Panc1 (cell line): ENCODE measurements at regions not wholly inside any gene's neighbourhood (a gene's known extent, or its start where the extent isn't known, plus 50 kb on each side); places are given as distances from the start of the nearest gene placed in this dataset.

ENCODE experiments used
- ATAC-seq: fragments of 200-7000 bp; cut with Tn5 transposase; 2 replicates; pipeline ENCODE4 v1.9.1; 2020; ENCODE audit warnings: mild to moderate bottlenecking, moderate library complexity
- BruUV-seq: library from RNA; stranded (reverse); fragments of 400-500 nt; replicated peaks from 2 replicates; lab custom pipeline; 2021; lab: Mats Ljungman, UMichigan
- CTCF ChIA-PET: fragments of 300-600 bp; sonication (Branson Sonifier 250); formaldehyde crosslinking; loops from one replicate; lab custom pipeline; 2022; ENCODE audit warnings: antibody characterized with exemption; lab: Charles Lee
- POLR2A ChIA-PET: fragments of 300-600 bp; sonication (Branson Sonifier 250); formaldehyde crosslinking; loops from one replicate; lab custom pipeline; 2022; ENCODE audit warnings: antibody characterized with exemption; lab: Charles Lee
- DNase-seq: peaks from one replicate; pipeline ENCODE4 v3.0.0-alpha.2; 2010; ENCODE audit warnings: low read depth, low spot score
- H3K27ac ChIP-seq: 2 replicates; pipeline ENCODE4 v1.5.1; 2011; ENCODE audit warnings: mild to moderate bottlenecking, low read length, inconsistent platforms
- H3K27me3 ChIP-seq: fragments of 200-500 bp; sonication (Bioruptor generic); 2 replicates; pipeline ENCODE4 v1.6.0; 2014; ENCODE audit warnings: low read length, inconsistent platforms; ENCODE audit not compliant: control insufficient read depth, insufficient read depth
- H3K36me3 ChIP-seq: fragments of 200-500 bp; sonication (Bioruptor generic); 2 replicates; pipeline ENCODE4 v1.5.1; 2014; ENCODE audit warnings: inconsistent platforms, mild to moderate bottlenecking, low read length, moderate library complexity; ENCODE audit not compliant: control insufficient read depth, insufficient read depth
- H3K4me1 ChIP-seq: 2 replicates; pipeline ENCODE4 v1.5.1; 2011; ENCODE audit warnings: inconsistent platforms, mild to moderate bottlenecking, low read length, moderate library complexity; ENCODE audit not compliant: control insufficient read depth, insufficient read depth
- H3K4me3 ChIP-seq, 2 experiments: 2 replicates each; pipeline ENCODE4 v1.5.1; 2011 to 2012; ENCODE audit warnings: low read depth in 2 of 2, low read length in 2 of 2, mild to moderate bottlenecking in 2 of 2, inconsistent platforms in 1 of 2, moderate library complexity in 1 of 2
- H3K9me3 ChIP-seq: fragments of 200-500 bp; sonication (Bioruptor generic); 2 replicates; pipeline ENCODE4 v1.5.1; 2014; ENCODE audit warnings: low read depth, mild to moderate bottlenecking, inconsistent platforms, low read length, moderate library complexity; ENCODE audit not compliant: control insufficient read depth, insufficient read depth
- CTCF ChIP-seq: fragments of 450-650 bp; IDR thresholded peaks from 2 replicates; pipeline ENCODE4 v1.5.1; 2017; ENCODE audit warnings: mild to moderate bottlenecking
- POLR2AphosphoS5 ChIP-seq: IDR thresholded peaks from 2 replicates; pipeline ENCODE4 v1.6.1; 2012; ENCODE audit warnings: mild to moderate bottlenecking, low read depth, low read length, moderate library complexity
- REST ChIP-seq, 2 experiments: IDR thresholded peaks; 2 replicates each; pipeline ENCODE4 v1.6.1; 2011 to 2012; ENCODE audit warnings: low read depth in 2 of 2, control low read depth in 1 of 2, low read length in 1 of 2, mild to moderate bottlenecking in 1 of 2, moderate library complexity in 1 of 2; ENCODE audit not compliant: insufficient read depth in 1 of 2
- SIN3A ChIP-seq: IDR thresholded peaks from 2 replicates; pipeline ENCODE4 v1.6.1; 2012; ENCODE audit warnings: low read depth, mild to moderate bottlenecking, low read length, moderate library complexity, borderline replicate concordance; ENCODE audit not compliant: insufficient read depth
- TCF7L2 ChIP-seq: IDR thresholded peaks from 2 replicates; pipeline ENCODE4 v1.6.1; 2011; ENCODE audit warnings: mild to moderate bottlenecking, low read depth, low read length, inconsistent platforms
- in situ Hi-C: cut with HindIII; loops from 2 replicates; pipeline ENCODE4 v1.10.0; 2016; ENCODE audit warnings: low sequenced_read_pairs, low pct_unique_long_range_greater_than_20kb
- intact Hi-C: fragments of 100-400 bp; cut with micrococcal nuclease; formaldehyde crosslinking; loops from one replicate; pipeline ENCODE4 v1.10.0; 2022; ENCODE audit not compliant: unreplicated experiment

GRCh38 chr16:86751076-86752030 lies 173.0 kb downstream of the FOXL1 start:
- no peaks in the 10 kb centered on the region for H3K4me1 ChIP-seq
- intact Hi-C loops (no loop called here), in situ Hi-C loops (no loop called here)
- no peak overlapping the region for H3K27ac ChIP-seq
- no peak for ATAC-seq
- H3K36me3 ChIP-seq = no peaks in the 10 kb centered on the region
- no peaks in the 10 kb centered on the region for H3K9me3 ChIP-seq
- no TSS peak for BruUV-seq
- ChIA-PET POLR2A (no interaction called here), CTCF (no interaction called here)
- H3K4me3 ChIP-seq = no peak overlapping the region
- no peak for DNase-seq
- TF ChIP-seq SIN3A (no peak), CTCF (no peak), REST (IDR thresholded peaks at IDR 0.05; ENCODE audit: insufficient read depth in 1 of 2, low read depth in 2 of 2, low read length in 1 of 2) (no peak), POLR2AphosphoS5 (no peak), TCF7L2 (no peak)
- H3K27me3 ChIP-seq = no peaks in the 10 kb centered on the region

- in situ Hi-C loops (no loop called here), intact Hi-C loops (no loop called here)
- ATAC-seq (no peak), DNase-seq (no peak)
- H3K4me3 ChIP-seq = no peak overlapping the region
- TF ChIP-seq SIN3A = no peak
- no peak for TF ChIP-seq TCF7L2
- no peak for TF ChIP-seq REST (IDR thresholded peaks at IDR 0.05; ENCODE audit: insufficient read depth in 1 of 2, low read depth in 2 of 2, low read length in 1 of 2)
- no peak for TF ChIP-seq POLR2AphosphoS5
- no peak for TF ChIP-seq CTCF
- H3K36me3 ChIP-seq = no peaks in the 10 kb centered on the region
- CTCF ChIA-PET = no interaction called here
- H3K4me1 ChIP-seq = no peaks in the 10 kb centered on the region
- POLR2A ChIA-PET = interaction anchor here (0.5 kb wide), 1 partner anchor 76 kb away, joined by 13 read pairs; no protein-coding TSS in a partner anchor
- no peaks in the 10 kb centered on the region for H3K27me3 ChIP-seq
- H3K27ac ChIP-seq = no peak overlapping the region; the same call in 1 of the 2 replicates
- H3K9me3 ChIP-seq = no peaks in the 10 kb centered on the region
- BruUV-seq = no TSS peak
These were observed 174.3 kb downstream of the FOXL1 start for GRCh38 chr16:86752582-86753175.
